ENCODE measurements at regions not wholly inside any gene's neighbourhood (a gene's known extent, or its start where the extent isn't known, plus 50 kb on each side); places are given as distances from the start of the nearest gene placed in this dataset.

- H3K4me3 ChIP-seq (ENCODE audit: low read depth, low read length): no peak overlapping the region
- POLR2A ChIA-PET: no interaction called here
- no peak for DNase-seq (ENCODE audit: low read depth, low spot score)
- TF ChIP-seq, protein P1, sequence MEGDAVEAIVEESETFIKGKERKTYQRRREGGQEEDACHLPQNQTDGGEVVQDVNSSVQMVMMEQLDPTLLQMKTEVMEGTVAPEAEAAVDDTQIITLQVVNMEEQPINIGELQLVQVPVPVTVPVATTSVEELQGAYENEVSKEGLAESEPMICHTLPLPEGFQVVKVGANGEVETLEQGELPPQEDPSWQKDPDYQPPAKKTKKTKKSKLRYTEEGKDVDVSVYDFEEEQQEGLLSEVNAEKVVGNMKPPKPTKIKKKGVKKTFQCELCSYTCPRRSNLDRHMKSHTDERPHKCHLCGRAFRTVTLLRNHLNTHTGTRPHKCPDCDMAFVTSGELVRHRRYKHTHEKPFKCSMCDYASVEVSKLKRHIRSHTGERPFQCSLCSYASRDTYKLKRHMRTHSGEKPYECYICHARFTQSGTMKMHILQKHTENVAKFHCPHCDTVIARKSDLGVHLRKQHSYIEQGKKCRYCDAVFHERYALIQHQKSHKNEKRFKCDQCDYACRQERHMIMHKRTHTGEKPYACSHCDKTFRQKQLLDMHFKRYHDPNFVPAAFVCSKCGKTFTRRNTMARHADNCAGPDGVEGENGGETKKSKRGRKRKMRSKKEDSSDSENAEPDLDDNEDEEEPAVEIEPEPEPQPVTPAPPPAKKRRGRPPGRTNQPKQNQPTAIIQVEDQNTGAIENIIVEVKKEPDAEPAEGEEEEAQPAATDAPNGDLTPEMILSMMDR (IDR thresholded peaks at IDR 0.05; ENCODE audit: insufficient read depth, low read length, missing control alignments): no peak
- CTCF ChIA-PET: no interaction called here
Measured at GRCh38 chr19:31938675-31939074, 406.7 kb upstream of the ZNF507 start.

DNA sequence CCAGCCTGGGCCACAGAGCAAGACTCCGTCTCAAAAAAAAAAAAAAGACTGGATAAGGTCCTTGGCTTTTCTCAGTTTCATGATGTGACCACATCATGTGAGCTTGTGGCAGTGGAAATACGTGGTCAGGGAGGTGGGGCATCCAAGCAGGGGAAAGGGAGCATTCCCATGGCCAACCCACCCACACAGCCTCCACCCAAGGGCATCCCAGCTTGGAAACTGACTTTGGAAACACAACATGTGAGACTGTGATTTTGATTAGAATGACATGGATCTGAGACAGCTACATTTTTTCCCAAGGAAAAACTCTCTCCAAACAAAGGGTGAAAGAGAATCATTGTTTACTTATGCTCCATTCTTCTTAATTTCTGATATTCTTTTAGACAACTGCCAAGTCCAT lies 405.0 kb upstream of the ZNF507 start:
- H3K4me3 ChIP-seq (ENCODE audit: low read depth, low read length): no peak overlapping the region
- CTCF ChIA-PET: no interaction called here

DNA sequence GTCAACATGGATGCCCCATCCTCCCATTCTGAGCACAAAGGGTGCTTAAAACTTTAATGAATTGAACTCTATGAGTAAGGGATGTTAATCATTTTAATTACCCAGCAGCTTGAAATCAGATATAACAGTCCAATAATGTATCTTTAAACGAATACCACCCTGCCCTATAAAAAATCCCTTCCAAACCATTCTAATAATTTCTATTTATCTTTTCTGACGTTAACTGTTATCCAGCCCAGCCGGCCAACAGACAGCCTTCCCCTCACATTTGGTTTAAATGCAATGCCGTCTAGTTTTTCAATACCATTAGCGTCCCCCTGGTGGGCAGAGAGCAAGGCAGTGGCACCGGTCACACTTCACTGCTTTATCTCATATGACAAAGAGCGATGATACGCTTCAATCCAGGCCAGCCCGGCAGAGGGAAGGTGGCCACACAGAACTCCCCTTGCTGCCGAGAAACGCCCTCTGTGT lies 402.2 kb upstream of the ZNF507 start:
- TF ChIP-seq, protein P1 (IDR thresholded peaks at IDR 0.05; ENCODE audit: insufficient read depth, low read length, missing control alignments): no peak
- no peak for DNase-seq (ENCODE audit: low read depth, low spot score)
- ChIA-PET CTCF (no interaction called here), POLR2A (no interaction called here)
- H3K4me3 ChIP-seq (ENCODE audit: low read depth, low read length): no peak overlapping the region

More for the DNA sequence above, 405.0 kb upstream of the ZNF507 start:
- DNase-seq (ENCODE audit: low read depth, low spot score): no peak
- POLR2A ChIA-PET: no interaction called here
- TF ChIP-seq, protein P1 (IDR thresholded peaks at IDR 0.05; ENCODE audit: insufficient read depth, low read length, missing control alignments): no peak

DNA sequence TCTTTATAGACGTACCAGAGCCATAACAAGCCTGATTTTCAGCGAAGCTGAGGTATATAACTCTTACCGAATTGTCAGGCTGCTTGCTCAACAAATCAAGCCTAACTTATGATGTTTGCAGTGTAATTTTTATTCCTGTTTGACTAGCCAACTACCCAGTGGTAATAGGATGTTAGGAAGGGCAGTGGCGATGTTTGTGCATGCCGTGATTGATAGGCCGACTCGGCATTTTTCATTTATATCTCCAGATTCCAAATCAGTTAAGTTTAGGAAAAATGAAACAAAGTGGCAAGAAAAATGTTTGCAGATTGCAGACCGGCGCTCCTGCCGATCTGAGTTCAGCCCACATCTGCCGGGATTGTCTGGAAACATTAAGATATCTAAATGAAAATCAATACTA lies 401.6 kb upstream of the ZNF507 start:
- TF ChIP-seq, protein P1 (IDR thresholded peaks at IDR 0.05; ENCODE audit: insufficient read depth, low read length, missing control alignments): no peak
- ChIA-PET POLR2A (no interaction called here), CTCF (no interaction called here)
- H3K4me3 ChIP-seq (ENCODE audit: low read depth, low read length): no peak overlapping the region
- no peak for DNase-seq (ENCODE audit: low read depth, low spot score)

DNA sequence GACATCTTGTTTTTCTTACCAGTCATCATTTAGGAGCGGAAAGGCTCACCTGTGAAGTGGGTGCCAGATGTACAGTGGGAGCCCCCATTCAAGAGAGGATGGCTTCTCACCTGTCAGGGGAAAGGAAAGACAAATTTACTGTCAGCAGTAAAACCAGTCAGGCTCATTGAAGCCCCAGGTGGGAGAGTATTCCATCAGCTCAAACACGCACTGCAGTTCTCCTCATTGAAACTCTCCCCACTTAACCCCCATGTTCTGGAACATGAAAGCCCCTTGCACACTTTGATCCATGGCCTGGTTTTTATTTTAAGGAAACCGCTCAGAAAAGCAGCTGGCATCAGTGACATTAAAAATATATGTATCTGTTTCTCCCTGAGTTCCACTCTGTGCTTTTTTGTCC lies 401.1 kb upstream of the ZNF507 start:
- no peak for DNase-seq (ENCODE audit: low read depth, low spot score)
- CTCF ChIA-PET: no interaction called here
- POLR2A ChIA-PET: no interaction called here
- TF ChIP-seq, protein P1 (IDR thresholded peaks at IDR 0.05; ENCODE audit: insufficient read depth, low read length, missing control alignments): no peak
- no peak overlapping the region for H3K4me3 ChIP-seq (ENCODE audit: low read depth, low read length)

GRCh38 chr19:31946491-31946890 lies 398.9 kb upstream of the ZNF507 start:
- DNase-seq (ENCODE audit: low read depth, low spot score): no peak
- no peak overlapping the region for H3K4me3 ChIP-seq (ENCODE audit: low read depth, low read length)
- ChIA-PET CTCF (no interaction called here), POLR2A (no interaction called here)
- TF ChIP-seq, protein P1 (IDR thresholded peaks at IDR 0.05; ENCODE audit: insufficient read depth, low read length, missing control alignments): no peak

Measured in AG04449 (cell line).